ENCODE measurements at regions not wholly inside any gene's neighbourhood (a gene's known extent, or its start where the extent isn't known, plus 50 kb on each side); places are given as distances from the start of the nearest gene placed in this dataset.

DNA sequence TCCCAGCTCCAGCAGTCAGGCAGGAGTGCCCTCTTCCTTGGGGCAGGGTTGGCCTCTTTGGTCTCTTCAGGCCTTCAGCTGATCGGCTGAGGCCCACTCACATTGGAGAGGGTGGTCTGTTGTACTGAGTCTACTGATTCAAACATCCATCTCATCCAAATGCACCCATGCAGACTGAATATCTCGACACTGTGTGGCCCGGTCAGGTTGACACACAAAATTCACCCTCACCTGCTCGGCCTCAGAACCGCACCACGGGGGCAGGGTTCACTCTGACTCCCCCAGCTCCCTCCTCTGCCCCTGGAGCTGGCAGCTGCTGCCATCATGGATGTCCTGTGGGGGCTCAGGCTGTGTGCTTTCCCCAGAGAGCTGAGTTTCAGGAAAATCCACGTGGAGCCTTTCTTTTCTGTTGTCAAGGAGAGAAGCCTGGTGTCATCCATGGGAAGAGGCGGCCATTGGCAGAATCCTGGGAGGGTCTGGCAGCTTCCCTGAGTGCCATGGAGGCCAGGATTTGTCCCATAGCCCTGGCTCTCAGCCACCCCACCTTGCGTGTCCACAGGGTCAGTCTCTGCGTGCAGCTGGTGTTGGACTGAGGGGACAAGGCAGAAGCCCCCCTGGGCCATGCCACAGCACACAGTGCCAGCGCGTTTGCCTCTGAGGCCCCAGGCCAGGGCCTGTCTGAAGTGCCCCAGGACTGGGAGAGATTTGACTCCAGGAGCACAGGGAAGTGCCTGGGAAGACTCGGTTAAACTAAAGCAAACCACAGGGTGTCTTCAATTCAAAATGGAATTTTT lies 114.1 kb downstream of the ERMARD start:
- TF ChIP-seq GATA2 (IDR thresholded peaks at IDR 0.05; ENCODE audit: low read depth, low read length), result no peak
- no peak for TF ChIP-seq GATA3 (IDR thresholded peaks at IDR 0.05; ENCODE audit: low read depth, low read length)

DNA sequence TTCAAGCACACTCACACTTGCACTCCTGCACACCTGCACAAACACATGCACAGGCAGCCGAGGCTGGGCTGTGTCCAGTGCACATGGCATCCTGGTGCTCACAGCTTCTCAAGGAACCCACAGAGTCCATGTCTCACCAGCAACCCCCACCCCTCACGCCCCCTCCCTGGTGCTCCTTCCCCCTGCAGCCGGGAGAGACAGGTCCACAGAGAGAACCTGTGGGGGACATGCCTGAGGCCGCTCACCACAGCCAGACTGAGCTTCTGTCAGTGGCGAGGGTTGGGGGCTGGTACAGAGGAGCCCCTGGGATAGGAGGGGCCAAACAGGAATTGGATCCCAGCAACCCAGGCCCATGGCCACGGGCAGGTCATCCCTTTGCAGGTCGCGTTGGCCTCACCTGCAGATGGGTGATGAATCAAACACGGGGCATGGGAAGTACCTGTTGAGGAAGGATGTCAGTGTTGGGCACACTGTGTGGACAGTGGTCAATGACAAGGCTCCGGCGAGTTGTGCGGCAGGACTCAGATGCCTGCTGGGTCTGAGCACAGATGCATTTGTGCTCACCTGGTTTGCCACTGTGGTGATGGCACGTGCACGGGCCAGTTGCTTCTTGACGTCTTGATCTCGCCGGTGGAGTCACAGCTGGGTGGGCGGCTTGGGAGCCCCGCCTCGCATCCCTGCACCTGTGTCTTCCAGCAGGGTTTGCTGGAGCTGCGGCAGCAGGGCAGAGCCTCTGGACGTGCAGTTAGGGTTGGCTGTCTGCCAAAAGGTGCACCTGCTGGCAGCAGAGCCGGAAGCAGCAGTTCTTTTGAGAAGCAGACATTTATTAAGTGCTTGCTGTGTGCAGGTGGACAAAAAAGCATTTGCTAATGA lies 113.0 kb downstream of the ERMARD start:
- no peak for TF ChIP-seq GATA2 (IDR thresholded peaks at IDR 0.05; ENCODE audit: low read depth, low read length)
- no peak for TF ChIP-seq GATA3 (IDR thresholded peaks at IDR 0.05; ENCODE audit: low read depth, low read length)

DNA sequence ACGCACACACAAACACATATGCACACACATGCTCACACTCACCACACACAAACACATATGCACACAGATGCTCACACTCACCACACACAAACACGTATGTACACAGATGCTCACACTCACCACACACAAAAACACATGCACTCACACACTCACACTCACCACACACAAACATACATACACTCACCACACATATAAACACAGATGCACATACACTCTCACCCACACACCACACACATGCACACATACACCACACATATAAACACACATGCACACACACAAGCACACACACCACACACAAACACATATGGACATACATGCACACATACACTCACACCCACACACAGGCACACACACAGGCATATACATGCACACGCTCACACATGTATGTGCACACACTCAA lies 112.3 kb downstream of the ERMARD start:
- no peak for TF ChIP-seq GATA2 (IDR thresholded peaks at IDR 0.05; ENCODE audit: low read depth, low read length)
- no peak for TF ChIP-seq GATA3 (IDR thresholded peaks at IDR 0.05; ENCODE audit: low read depth, low read length)

DNA sequence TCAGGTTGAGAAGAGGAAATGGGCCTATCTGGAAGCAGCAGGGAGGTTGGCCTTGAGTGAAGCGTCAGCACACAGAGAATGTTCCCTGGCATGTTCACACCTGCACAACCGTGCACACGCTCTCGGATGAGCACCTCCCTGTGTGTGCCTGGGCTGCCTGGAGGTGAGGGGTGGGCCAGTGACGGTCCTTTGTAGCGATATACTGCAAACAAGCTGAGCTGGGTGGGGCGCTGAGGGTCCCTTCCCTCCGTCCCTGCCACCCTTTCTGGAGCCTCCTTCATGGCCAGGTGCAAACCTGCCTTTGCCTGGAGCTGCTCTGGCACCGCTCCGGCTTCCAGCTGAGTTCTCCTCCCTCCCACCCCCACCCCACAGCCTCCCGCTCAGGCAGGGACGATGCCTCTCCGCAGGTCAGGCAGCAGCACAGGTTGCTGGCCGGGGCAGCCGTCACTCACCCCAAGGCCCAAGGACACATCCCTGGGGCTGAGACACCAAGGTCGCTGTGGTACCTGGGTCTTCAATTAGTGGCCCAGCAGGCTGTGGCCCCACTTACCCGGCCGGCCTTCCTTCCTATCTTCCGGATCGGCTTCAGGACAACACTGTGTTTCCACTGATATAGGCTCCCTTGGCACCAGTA lies 111.6 kb downstream of the ERMARD start:
- TF ChIP-seq GATA2 (IDR thresholded peaks at IDR 0.05; ENCODE audit: low read depth, low read length), result no peak
- no peak for TF ChIP-seq GATA3 (IDR thresholded peaks at IDR 0.05; ENCODE audit: low read depth, low read length)

DNA sequence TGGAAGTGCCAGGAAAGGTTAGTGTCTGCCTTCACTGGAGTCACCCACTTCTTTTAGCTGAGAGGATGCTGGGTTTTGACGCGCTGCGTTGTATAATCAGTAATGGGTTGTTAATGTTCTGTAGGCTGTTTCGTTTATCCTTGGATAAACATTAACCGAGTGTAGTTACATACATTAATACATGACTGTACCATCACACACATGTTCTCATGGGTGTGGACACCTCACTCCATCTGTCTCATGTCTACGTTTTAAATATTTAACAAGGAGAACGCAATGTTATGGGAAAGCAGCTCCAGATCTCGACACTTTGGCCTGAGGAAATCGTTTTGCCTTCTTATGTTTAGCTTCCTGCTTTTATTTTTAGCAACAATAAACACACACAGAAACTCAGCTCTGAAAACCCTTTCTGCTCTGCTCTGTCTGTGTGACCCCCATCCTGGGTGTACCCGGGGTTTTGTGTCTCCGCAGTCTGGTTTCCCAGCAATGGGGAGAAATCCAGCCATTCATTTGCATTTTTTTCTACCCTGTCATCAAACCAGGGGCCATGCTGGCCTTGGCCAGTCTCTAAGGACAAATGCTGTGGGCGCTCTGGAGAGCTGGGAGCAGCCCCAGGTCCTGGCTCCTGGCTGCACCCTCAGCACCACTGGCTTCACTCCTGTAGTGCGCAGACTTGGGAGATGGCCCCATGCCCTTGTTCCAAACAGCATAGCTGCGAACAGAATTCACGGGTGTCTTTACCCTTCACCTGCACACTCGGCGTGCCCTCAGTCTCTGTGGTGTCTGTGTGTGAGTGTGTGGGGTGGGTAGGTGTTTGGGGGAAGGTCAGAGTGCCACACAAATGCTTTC lies 110.8 kb downstream of the ERMARD start:
- TF ChIP-seq GATA2 (IDR thresholded peaks at IDR 0.05; ENCODE audit: low read depth, low read length) (no peak), GATA3 (IDR thresholded peaks at IDR 0.05; ENCODE audit: low read depth, low read length) (no peak)

DNA sequence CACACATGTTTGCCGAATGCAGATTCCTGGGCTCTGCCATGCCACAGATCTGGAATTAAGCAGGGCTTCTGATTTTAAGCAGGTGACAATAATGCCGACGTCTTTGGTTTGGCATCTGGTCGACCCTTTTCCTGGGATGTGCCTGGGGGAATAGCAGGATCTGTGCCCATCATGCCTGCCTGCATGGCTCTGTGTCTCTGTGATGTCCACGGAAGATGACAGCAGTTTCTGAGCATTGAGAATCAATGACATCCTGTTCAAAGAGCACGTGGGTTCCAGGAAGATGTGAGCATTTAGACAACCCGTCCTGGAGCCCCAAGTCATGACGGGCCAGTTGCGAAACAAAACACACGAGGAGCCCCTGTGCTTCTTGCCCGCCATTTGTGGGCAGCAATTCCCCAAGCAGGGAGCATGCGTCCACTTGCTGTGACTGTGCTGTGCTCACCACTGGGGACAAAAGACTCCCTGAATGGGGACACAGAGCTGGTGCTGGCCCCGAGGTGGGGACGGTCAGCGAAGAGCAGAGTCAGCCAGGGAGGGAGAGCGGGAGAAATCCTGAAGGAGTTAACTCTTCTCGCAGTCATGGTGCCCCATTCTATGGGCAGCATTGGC lies 110.1 kb downstream of the ERMARD start:
- TF ChIP-seq GATA2 (IDR thresholded peaks at IDR 0.05; ENCODE audit: low read depth, low read length) (no peak), GATA3 (IDR thresholded peaks at IDR 0.05; ENCODE audit: low read depth, low read length) (no peak)

DNA sequence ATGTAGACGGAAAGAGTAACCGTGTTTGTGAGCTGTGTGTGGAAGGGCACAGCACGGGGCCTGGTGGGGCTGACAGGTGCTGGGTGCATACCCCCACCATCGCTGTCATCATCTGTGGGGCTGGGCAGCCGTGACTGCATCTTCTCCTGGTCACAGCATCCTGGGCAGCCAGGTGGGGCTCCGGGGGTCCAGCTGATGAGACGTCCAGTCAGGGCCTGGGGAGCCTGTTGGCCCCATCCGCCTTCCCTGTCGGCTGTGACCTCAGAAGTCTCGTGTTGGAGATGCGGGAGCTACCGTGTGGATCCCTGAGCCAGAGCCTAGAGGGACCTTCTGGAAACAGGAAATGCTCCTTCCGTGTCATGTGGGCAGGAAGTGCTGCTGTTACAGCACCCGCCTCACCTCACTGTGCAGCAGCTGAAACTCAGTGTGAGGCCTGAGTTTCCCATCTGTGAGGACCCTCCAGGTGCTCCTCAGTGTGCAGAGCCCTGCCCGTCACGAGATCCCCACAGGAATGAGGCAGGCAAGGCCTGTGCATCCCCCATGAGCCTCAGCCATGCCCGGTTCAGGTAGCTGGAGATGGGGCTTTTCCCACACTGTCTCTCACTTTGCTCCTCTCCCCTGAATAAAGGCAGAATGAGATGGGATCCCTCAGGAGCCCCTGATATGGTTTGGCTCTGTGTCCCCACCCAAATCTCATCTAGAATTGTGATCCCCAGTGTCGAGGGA lies 108.7 kb downstream of the ERMARD start:
- TF ChIP-seq GATA2 (IDR thresholded peaks at IDR 0.05; ENCODE audit: low read depth, low read length) (no peak), GATA3 (IDR thresholded peaks at IDR 0.05; ENCODE audit: low read depth, low read length) (no peak)

DNA sequence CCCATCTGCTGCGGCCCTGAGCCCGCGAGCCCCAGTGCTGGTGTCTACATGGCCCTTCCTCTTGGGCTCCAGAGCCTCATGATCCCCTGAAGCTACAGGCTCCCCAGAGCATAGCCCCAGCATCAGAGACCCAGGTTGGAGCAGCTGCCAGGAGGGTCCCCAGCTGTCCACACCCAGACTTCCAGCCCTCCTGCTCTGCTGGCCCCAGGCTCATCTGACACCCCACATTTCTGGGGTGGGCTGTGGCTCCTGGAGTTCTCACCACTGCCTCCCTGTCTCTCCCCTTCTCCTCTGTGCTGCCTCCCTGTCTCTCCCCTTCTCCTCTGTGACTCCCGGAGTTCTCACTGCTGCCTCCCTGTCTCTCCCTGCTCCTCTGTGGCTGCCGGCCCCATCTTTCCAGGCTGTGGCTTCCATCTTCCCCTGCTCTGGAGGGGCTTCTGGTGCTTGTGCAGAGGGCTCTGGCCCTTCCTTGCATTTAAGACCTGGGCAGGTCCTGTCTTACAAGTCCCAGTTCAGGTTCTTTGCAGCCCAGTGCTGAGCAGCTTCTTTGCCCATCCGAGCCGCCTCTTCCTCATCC lies 108.1 kb downstream of the ERMARD start:
- TF ChIP-seq GATA2 (IDR thresholded peaks at IDR 0.05; ENCODE audit: low read depth, low read length) (no peak), GATA3 (IDR thresholded peaks at IDR 0.05; ENCODE audit: low read depth, low read length) (no peak)

DNA sequence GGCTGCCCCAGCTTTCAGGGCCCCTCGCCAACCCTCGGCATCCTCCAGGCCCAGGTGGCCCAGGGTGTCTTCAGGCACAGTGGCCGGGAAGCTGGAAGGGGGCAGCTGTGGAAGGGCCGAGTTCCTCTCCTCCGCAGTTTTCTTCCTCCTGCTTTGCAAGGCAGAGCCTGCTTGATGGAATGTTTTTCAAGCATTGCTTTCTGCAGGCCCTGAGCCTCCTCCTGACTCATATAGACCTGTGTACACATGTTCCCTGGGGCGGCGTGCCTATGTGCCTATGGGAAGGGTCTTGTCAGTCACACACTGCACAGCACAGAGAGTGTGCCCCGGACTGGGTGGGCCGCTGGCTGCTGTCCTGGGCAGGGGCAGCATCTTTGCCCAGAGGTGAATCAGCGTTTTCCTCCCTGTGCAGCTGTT lies 107.5 kb downstream of the ERMARD start:
- TF ChIP-seq GATA2 (IDR thresholded peaks at IDR 0.05; ENCODE audit: low read depth, low read length), result no peak
- no peak for TF ChIP-seq GATA3 (IDR thresholded peaks at IDR 0.05; ENCODE audit: low read depth, low read length)

DNA sequence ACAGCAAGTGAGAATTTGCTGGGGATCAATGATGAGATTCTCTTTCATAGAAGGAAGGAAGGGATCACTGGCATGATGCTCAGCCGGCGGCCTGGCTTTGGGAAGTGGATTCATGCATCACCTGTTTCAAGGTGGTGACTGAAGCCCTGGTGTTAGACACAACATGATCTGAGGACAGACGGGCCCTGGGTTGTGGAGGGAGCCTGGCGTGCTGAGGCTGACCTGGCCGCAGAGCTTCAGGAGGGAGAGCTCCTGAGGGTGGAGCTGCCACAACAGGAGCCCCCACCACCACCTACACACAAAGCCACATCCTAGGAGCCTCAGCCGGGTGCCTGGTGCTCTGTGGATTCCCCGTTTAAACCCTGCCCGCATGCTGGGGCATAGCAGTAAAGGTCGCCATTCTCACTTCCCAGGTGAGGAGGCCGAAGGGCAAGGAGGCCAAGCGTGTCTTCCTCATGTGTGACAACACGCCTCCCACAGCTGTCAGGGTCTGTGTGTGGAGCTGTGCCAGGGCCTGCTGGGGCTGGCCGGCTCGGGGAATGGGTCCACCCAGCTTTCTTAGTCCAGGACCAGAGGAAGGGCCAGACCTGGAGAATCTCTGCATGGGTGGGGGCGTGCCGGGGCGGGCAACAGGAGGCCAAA lies 107.0 kb downstream of the ERMARD start:
- TF ChIP-seq GATA3 (IDR thresholded peaks at IDR 0.05; ENCODE audit: low read depth, low read length) (no peak), GATA2 (IDR thresholded peaks at IDR 0.05; ENCODE audit: low read depth, low read length) (no peak)

DNA sequence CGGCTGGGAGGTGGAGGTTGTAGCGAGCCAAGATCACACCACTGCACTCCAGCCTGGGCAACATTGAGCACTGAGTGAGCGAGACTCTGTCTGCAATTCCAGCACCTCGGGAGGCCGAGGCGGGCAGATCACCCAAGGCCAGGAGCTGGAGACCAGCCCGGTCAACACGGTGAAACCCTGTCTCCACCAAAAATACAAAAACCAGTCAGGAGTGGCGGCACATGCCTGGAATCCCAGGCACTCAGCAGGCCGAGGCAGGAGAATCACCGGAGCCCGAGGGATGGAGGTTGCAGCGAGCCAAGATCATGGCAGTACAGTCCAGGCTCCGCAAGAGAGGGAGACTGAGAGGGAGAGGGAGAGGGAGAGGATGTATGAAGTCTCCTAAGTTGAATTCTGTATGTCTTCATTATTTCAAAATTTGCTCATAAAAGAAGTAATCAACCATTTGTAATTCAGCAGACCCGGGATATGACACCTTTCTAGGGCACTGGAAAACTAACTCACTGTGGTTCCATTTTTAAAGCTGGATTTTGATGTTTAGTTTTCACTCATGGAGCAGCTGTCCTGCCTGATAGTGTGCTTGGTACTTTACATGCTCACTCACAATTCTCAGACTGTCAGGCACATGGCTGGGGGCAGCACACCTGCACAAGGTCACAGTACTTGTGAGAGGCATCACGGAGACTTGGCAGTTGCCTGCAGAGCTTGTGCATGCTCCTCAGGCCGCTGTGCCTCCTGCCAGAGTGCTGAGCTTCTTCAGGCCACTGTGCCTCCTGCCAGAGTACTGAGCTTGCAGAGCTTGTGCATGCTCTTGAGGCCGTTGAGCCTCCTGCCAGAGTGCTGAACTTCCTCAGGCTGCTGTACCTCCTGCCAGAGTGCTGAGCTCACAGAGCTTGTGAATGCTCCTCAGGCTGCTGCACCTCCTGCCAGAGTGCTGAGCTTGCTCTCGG lies 106.2 kb downstream of the ERMARD start:
- TF ChIP-seq GATA3 (IDR thresholded peaks at IDR 0.05; ENCODE audit: low read depth, low read length), result no peak
- TF ChIP-seq GATA2 (IDR thresholded peaks at IDR 0.05; ENCODE audit: low read depth, low read length), result no peak
